ENCODE measurements at regions not wholly inside any gene's neighbourhood (a gene's known extent, or its start where the extent isn't known, plus 50 kb on each side); places are given as distances from the start of the nearest gene placed in this dataset.

DNA sequence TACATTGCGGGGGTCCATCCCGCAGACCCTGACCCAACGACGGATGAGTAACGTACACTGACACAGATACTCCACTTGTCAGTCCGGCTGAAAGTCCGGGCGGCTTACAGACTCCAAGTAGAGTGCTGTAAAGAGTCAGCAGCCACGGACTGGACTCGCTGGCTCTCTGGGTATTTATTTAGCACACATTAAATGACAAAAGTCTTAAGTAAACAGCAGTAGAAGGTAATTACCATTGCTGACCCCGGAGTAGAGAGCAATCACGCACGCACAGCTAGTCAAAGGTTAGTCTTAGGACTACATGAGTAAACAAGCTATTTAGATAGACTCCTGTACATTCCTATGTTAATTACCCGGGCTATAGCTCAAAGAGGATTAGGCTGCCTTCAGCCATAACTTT is 780.9 kb downstream of the RPS29 start:
- Mint-ChIP-seq H3K4me1 (no peaks in the 10 kb centered on the region), H3K36me3 (ENCODE audit: low read depth) (no peaks in the 10 kb centered on the region), H3K9me3 (peaks cover 7% of the 10 kb centered on the region), H3K27me3 (no peaks in the 10 kb centered on the region), H3K4me3 (no peak overlapping the region), H3K27ac (no peak overlapping the region)
- CTCF ChIA-PET, result no interaction called here
- DNase-seq (no peak), ATAC-seq (ENCODE audit: low read depth) (no peak)
- TF ChIP-seq CTCF (IDR thresholded peaks at IDR 0.05), result no peak
- POLR2A ChIA-PET, result no interaction called here
- intact Hi-C loops (cut with micrococcal nuclease), result no loop called here

GRCh38 chr14:48792376-48793024 is 793.7 kb downstream of the RPS29 start:
- ChIA-PET CTCF (no interaction called here), POLR2A (no interaction called here)
- Mint-ChIP-seq H3K27me3 (no peaks in the 10 kb centered on the region), H3K9me3 (no peaks in the 10 kb centered on the region), H3K4me1 (no peaks in the 10 kb centered on the region), H3K4me3 (no peak overlapping the region), H3K36me3 (ENCODE audit: low read depth) (no peaks in the 10 kb centered on the region), H3K27ac (no peak overlapping the region)
- ATAC-seq (ENCODE audit: low read depth) (no peak), DNase-seq (no peak)
- intact Hi-C loops (cut with micrococcal nuclease), result no loop called here
- no peak for TF ChIP-seq CTCF (IDR thresholded peaks at IDR 0.05)

DNA sequence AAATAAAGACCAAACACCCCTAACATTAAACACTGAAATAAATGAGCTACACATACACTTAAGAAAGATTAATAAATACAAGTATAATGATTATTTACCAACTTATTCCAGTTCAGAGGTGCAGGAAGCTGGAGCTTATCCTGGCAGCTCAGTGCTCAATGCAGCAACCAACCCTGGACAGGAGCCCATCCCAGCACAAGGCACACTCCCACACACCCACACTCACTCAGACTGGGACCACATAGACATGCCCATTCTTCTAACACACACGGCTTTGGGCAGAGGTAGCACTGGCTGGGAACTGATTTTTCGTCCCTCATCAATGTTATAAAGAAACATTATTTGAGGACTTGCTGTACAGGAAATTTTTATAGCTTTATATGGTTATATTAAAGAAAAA is 797.4 kb downstream of the RPS29 start:
- H3K27ac Mint-ChIP-seq, result no peak overlapping the region
- ChIA-PET CTCF (no interaction called here), POLR2A (no interaction called here)
- intact Hi-C loops (cut with micrococcal nuclease), result no loop called here
- no peaks in the 10 kb centered on the region for H3K27me3 Mint-ChIP-seq
- no peak overlapping the region for H3K4me3 Mint-ChIP-seq
- no peaks in the 10 kb centered on the region for H3K36me3 Mint-ChIP-seq (ENCODE audit: low read depth)
- ATAC-seq (ENCODE audit: low read depth) (no peak), DNase-seq (no peak)
- H3K4me1 Mint-ChIP-seq, result no peaks in the 10 kb centered on the region
- no peaks in the 10 kb centered on the region for H3K9me3 Mint-ChIP-seq
- TF ChIP-seq CTCF (IDR thresholded peaks at IDR 0.05), result no peak

GRCh38 chr14:48786498-48786897 is 799.7 kb downstream of the RPS29 start:
- ATAC-seq (ENCODE audit: low read depth), result no peak
- CTCF ChIA-PET, result no interaction called here

GRCh38 chr14:48771717-48772116 is 814.5 kb downstream of the RPS29 start:
- ATAC-seq (ENCODE audit: low read depth) (no peak), DNase-seq (no peak)
- Mint-ChIP-seq H3K27ac (no peak overlapping the region), H3K36me3 (ENCODE audit: low read depth) (no peaks in the 10 kb centered on the region), H3K9me3 (peaks cover 3% of the 10 kb centered on the region), H3K4me1 (no peaks in the 10 kb centered on the region), H3K4me3 (no peak overlapping the region), H3K27me3 (no peaks in the 10 kb centered on the region)
- TF ChIP-seq CTCF (IDR thresholded peaks at IDR 0.05), result no peak
- ChIA-PET POLR2A (no interaction called here), CTCF (no interaction called here)
- intact Hi-C loops (cut with micrococcal nuclease), result no loop called here

More at GRCh38 chr14:48786498-48786897, 799.7 kb downstream of the RPS29 start:
- intact Hi-C loops (cut with micrococcal nuclease), result no loop called here
- POLR2A ChIA-PET, result no interaction called here
- no peaks in the 10 kb centered on the region for H3K9me3 Mint-ChIP-seq
- no peaks in the 10 kb centered on the region for H3K36me3 Mint-ChIP-seq (ENCODE audit: low read depth)
- no peak for TF ChIP-seq CTCF (IDR thresholded peaks at IDR 0.05)
- H3K27ac Mint-ChIP-seq, result no peak overlapping the region
- H3K4me3 Mint-ChIP-seq, result no peak overlapping the region
- no peaks in the 10 kb centered on the region for H3K27me3 Mint-ChIP-seq
- DNase-seq, result no peak
- H3K4me1 Mint-ChIP-seq, result no peaks in the 10 kb centered on the region
